GOT3 (cell line): ENCODE measurements at regions not wholly inside any gene's neighbourhood (a gene's known extent, or its start where the extent isn't known, plus 50 kb on each side); places are given as distances from the start of the nearest gene placed in this dataset.

Experiments used
- DNase-seq: peaks from one replicate; lab custom pipeline; 2025; ENCODE audit warnings: mixed read lengths; lab: John Stamatoyannopoulos, UW

- DNase-seq = no peak
These were observed 234.6 kb downstream of the EBLN2 start for GRCh38 chr3:73295876-73296635.

GRCh38 chr3:73296859-73297258 is 235.4 kb downstream of the EBLN2 start:
- DNase-seq = no peak

- no peak for DNase-seq
These were observed 237.1 kb downstream of the EBLN2 start for GRCh38 chr3:73298243-73299183.

GRCh38 chr3:73299184-73299691 is 237.8 kb downstream of the EBLN2 start:
- DNase-seq = no peak

- DNase-seq = no peak
These were observed 252.9 kb downstream of the EBLN2 start for GRCh38 chr3:73314151-73314951.

- DNase-seq = no peak
These were observed 254.2 kb downstream of the EBLN2 start for GRCh38 chr3:73315706-73316105.

GRCh38 chr3:73319179-73319769 is 257.8 kb downstream of the EBLN2 start:
- no peak for DNase-seq

GRCh38 chr3:73321286-73321999 is 260.0 kb downstream of the EBLN2 start:
- no peak for DNase-seq

GRCh38 chr3:73324203-73325155 is 263.0 kb downstream of the EBLN2 start:
- no peak for DNase-seq

GRCh38 chr3:73326396-73326795 is 264.9 kb downstream of the EBLN2 start:
- DNase-seq = no peak

- DNase-seq = no peak
These were observed 265.6 kb downstream of the EBLN2 start for GRCh38 chr3:73327052-73327451.
